ENCODE measurements at regions not wholly inside any gene's neighbourhood (a gene's known extent, or its start where the extent isn't known, plus 50 kb on each side); places are given as distances from the start of the nearest gene placed in this dataset.

DNA sequence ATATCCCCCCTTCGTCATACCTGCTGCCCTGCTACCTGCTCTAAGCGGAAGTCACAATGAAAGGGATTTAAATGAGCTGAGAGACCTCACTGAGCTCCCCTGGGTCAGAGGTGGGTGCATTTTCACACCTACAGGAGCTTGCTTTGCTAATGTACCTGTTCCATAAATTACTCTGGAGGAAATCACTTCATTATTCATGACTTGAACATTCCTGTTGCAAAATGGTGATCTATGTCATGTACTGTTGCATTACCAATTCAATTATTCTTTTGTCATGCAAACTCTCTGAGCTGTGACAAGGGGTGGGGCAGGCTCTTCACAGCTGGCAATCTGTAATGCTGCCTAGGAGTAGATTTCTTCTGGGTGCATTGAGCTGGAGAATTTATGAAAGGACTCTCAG lies 761.3 kb downstream of the TSN start:
- TF ChIP-seq, protein P1, sequence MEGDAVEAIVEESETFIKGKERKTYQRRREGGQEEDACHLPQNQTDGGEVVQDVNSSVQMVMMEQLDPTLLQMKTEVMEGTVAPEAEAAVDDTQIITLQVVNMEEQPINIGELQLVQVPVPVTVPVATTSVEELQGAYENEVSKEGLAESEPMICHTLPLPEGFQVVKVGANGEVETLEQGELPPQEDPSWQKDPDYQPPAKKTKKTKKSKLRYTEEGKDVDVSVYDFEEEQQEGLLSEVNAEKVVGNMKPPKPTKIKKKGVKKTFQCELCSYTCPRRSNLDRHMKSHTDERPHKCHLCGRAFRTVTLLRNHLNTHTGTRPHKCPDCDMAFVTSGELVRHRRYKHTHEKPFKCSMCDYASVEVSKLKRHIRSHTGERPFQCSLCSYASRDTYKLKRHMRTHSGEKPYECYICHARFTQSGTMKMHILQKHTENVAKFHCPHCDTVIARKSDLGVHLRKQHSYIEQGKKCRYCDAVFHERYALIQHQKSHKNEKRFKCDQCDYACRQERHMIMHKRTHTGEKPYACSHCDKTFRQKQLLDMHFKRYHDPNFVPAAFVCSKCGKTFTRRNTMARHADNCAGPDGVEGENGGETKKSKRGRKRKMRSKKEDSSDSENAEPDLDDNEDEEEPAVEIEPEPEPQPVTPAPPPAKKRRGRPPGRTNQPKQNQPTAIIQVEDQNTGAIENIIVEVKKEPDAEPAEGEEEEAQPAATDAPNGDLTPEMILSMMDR (conservative IDR thresholded peaks at IDR 0.05): no peak
- TF ChIP-seq EZH2 (IDR thresholded peaks at IDR 0.05; ENCODE audit: low read depth): no peak

Data from PC-9 (cell line).